ENCODE measurements at regions not wholly inside any gene's neighbourhood (a gene's known extent, or its start where the extent isn't known, plus 50 kb on each side); places are given as distances from the start of the nearest gene placed in this dataset.

DNA sequence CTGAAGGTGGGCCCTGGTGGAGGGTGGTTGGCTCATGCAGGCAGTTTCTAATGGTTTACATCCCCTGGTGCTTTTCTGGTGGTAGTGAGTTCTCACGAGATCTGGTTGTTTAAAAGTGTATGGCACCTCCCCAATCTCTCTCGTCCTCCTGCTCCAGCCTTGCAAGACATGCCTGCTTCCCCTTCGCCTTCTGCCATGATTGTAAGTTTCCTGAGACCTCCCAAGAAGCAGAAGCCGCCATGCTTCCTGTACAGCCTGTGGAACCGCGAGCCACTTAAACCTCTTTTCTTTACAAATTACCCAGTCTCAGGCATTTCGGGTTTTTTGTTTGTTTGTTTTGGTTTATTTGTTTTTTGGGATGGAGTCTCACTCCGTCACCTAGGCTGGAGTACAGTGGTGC lies 173.2 kb downstream of the MN1 start:
- no peak for TF ChIP-seq EZH2 (optimal IDR thresholded peaks at IDR 0.05; ENCODE audit: low read depth, low read length)
- TF ChIP-seq, protein P1, sequence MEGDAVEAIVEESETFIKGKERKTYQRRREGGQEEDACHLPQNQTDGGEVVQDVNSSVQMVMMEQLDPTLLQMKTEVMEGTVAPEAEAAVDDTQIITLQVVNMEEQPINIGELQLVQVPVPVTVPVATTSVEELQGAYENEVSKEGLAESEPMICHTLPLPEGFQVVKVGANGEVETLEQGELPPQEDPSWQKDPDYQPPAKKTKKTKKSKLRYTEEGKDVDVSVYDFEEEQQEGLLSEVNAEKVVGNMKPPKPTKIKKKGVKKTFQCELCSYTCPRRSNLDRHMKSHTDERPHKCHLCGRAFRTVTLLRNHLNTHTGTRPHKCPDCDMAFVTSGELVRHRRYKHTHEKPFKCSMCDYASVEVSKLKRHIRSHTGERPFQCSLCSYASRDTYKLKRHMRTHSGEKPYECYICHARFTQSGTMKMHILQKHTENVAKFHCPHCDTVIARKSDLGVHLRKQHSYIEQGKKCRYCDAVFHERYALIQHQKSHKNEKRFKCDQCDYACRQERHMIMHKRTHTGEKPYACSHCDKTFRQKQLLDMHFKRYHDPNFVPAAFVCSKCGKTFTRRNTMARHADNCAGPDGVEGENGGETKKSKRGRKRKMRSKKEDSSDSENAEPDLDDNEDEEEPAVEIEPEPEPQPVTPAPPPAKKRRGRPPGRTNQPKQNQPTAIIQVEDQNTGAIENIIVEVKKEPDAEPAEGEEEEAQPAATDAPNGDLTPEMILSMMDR (IDR thresholded peaks at IDR 0.05; ENCODE audit: low read length), result no peak

Data from MM.1S (cell line).